ENCODE measurements at regions not wholly inside any gene's neighbourhood (a gene's known extent, or its start where the extent isn't known, plus 50 kb on each side); places are given as distances from the start of the nearest gene placed in this dataset.

DNA sequence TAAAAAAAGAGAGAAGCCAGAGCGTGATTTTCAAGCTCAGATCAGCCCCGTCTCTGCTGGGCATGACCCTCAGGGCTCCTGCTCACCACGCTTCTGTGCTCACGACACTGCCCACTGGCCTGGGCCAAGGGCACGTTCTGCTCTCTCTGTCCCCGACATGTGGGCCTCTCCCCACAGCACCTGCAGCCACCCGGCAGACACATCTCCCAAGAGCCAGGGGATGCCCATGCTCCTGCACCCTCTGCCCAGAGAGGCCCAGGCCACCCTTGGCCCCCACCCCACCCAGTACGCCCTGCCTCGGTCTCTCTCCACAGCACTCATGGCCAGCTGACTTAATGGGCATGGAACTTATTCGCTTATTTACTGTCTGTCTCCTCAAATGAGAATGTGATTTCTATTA lies 175.4 kb upstream of the RNF32 start:
- TF ChIP-seq, protein P1, sequence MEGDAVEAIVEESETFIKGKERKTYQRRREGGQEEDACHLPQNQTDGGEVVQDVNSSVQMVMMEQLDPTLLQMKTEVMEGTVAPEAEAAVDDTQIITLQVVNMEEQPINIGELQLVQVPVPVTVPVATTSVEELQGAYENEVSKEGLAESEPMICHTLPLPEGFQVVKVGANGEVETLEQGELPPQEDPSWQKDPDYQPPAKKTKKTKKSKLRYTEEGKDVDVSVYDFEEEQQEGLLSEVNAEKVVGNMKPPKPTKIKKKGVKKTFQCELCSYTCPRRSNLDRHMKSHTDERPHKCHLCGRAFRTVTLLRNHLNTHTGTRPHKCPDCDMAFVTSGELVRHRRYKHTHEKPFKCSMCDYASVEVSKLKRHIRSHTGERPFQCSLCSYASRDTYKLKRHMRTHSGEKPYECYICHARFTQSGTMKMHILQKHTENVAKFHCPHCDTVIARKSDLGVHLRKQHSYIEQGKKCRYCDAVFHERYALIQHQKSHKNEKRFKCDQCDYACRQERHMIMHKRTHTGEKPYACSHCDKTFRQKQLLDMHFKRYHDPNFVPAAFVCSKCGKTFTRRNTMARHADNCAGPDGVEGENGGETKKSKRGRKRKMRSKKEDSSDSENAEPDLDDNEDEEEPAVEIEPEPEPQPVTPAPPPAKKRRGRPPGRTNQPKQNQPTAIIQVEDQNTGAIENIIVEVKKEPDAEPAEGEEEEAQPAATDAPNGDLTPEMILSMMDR (IDR thresholded peaks at IDR 0.05; ENCODE audit: insufficient read depth, low read length, poor library complexity, severe bottlenecking), result no peak
- no peak for TF ChIP-seq EZH2phosphoT487 (conservative IDR thresholded peaks at IDR 0.05; ENCODE audit: low read length)
